ENCODE measurements at regions not wholly inside any gene's neighbourhood (a gene's known extent, or its start where the extent isn't known, plus 50 kb on each side); places are given as distances from the start of the nearest gene placed in this dataset.

- no peak for TF ChIP-seq CTCF (conservative IDR thresholded peaks at IDR 0.05; ENCODE audit: low read depth, low read length)
- TF ChIP-seq EZH2 (IDR thresholded peaks at IDR 0.05; ENCODE audit: low read length, unreplicated experiment), result no peak
- TF ChIP-seq EZH2phosphoT487 (IDR thresholded peaks at IDR 0.05; ENCODE audit: borderline replicate concordance, low read length), result no peak
Observed at GRCh38 chr2:64794426-64794995, 140.8 kb upstream of the SERTAD2 start.

All from PC-3 (cell line).